B cell (primary cell): ENCODE measurements at regions not wholly inside any gene's neighbourhood (a gene's known extent, or its start where the extent isn't known, plus 50 kb on each side); places are given as distances from the start of the nearest gene placed in this dataset.

Experiments used
- EZH2 ChIP-seq: IDR thresholded peaks from 2 replicates; pipeline ENCODE4 v1.6.1; 2012; ENCODE audit warnings: borderline replicate concordance, low read depth, mild to moderate bottlenecking, moderate library complexity, low read length; ENCODE audit not compliant: insufficient read depth, poor library complexity, severe bottlenecking
- TF ChIP-seq, protein P1 (sequence below): fragments of 200-600 bp; IDR thresholded peaks from one replicate; pipeline ENCODE4 v1.8.0; 2022; ENCODE audit warnings: antibody characterized with exemption, mild to moderate bottlenecking

GRCh38 chr5:31106691-31107090, 86.8 kb upstream of the CDH6 start:
- TF ChIP-seq, protein P1, sequence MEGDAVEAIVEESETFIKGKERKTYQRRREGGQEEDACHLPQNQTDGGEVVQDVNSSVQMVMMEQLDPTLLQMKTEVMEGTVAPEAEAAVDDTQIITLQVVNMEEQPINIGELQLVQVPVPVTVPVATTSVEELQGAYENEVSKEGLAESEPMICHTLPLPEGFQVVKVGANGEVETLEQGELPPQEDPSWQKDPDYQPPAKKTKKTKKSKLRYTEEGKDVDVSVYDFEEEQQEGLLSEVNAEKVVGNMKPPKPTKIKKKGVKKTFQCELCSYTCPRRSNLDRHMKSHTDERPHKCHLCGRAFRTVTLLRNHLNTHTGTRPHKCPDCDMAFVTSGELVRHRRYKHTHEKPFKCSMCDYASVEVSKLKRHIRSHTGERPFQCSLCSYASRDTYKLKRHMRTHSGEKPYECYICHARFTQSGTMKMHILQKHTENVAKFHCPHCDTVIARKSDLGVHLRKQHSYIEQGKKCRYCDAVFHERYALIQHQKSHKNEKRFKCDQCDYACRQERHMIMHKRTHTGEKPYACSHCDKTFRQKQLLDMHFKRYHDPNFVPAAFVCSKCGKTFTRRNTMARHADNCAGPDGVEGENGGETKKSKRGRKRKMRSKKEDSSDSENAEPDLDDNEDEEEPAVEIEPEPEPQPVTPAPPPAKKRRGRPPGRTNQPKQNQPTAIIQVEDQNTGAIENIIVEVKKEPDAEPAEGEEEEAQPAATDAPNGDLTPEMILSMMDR = no peak
- no peak for TF ChIP-seq EZH2
